Esophagus squamous epithelium (tissue), 5 donors: ENCODE measurements at regions not wholly inside any gene's neighbourhood (a gene's known extent, or its start where the extent isn't known, plus 50 kb on each side); places are given as distances from the start of the nearest gene placed in this dataset.

Source experiments
- DNase-seq: peaks from one replicate; lab custom pipeline; 2025; lab: John Stamatoyannopoulos, UW
- H3K27ac ChIP-seq, 4 donors: fragments of 200-600 bp; sonication (generic); one replicate each; pipeline ENCODE4 v1.5.1; 2016 to 2019; ENCODE audit warnings: mild to moderate bottlenecking in 1 of 4
- H3K27me3 ChIP-seq, 4 donors: fragments of 200-600 bp; sonication (generic); 1 replicate in 3 of 4; 2 replicates in 1 of 4; pipeline versions ENCODE4 v1.5.1 to v1.6.0; 2017 to 2021; ENCODE audit warnings: antibody characterized with exemption in 1 of 4
- H3K36me3 ChIP-seq, 3 donors: fragments of 200-600 bp; sonication (generic); one replicate each; pipeline ENCODE4 v1.5.1; 2016 to 2019
- H3K4me1 ChIP-seq, 3 donors: fragments of 200-600 bp; sonication (generic); one replicate each; pipeline ENCODE4 v1.5.1; 2017 to 2019
- H3K4me3 ChIP-seq, 4 donors: fragments of 200-600 bp; sonication (generic); 1 replicate in 3 of 4; 2 replicates in 1 of 4; pipeline ENCODE4 v1.5.1; 2016 to 2019; ENCODE audit warnings: mild to moderate bottlenecking in 2 of 4, moderate library complexity in 1 of 4
- H3K9me3 ChIP-seq, 3 donors: fragments of 200-600 bp; sonication (generic); one replicate each; pipeline ENCODE4 v1.5.1; 2016 to 2019
- POLR2A ChIP-seq, 4 donors: fragments of 450-650 bp; IDR thresholded peaks; one replicate each; pipeline ENCODE4 v1.6.1; 2017; ENCODE audit warnings: antibody characterized with exemption in 4 of 4, mild to moderate bottlenecking in 4 of 4, moderate library complexity in 3 of 4
- WGBS, 2 donors: methylation state at CpG; one replicate each; pipeline ENCODE4 v1.1.5; 2018; 5-methylcytosine and 5-hydroxymethylcytosine counted together
- intact Hi-C: fragments of 100-400 bp; cut with DNase I; formaldehyde crosslinking; loops from one replicate; pipeline ENCODE4 v1.15.0; 2022
- TF ChIP-seq, protein P1 (sequence below), 6 experiments: fragments of 450-650 bp in 4 of 6; fragments of 200-600 bp in 2 of 6; sonication (generic) in 2 of 6; IDR thresholded peaks; one replicate each; pipeline ENCODE4 v1.5.1; 2016 to 2019; ENCODE audit warnings: antibody characterized with exemption in 6 of 6, mild to moderate bottlenecking in 4 of 6, moderate library complexity in 4 of 6
- donor health status: DM: yes; HTN: yes; CAD: no.

- no peak overlapping the region for H3K27ac ChIP-seq
Measured at GRCh38 chr20:24381886-24382285, 87.5 kb upstream of the SYNDIG1 start.

GRCh38 chr20:24379484-24379927 is 89.9 kb upstream of the SYNDIG1 start:
- intact Hi-C loops, result no loop called here
- no peaks in the 10 kb centered on the region for H3K9me3 ChIP-seq
- H3K36me3 ChIP-seq, result no peaks in the 10 kb centered on the region
- H3K27ac ChIP-seq, result peak overlapping the region in 1 of 4 donors; percentile 21
- WGBS, 2 donors, result 13 to 15% methylated on average over 1 to 2 of the region's 4 CpGs
- no peak for TF ChIP-seq POLR2A (IDR thresholded peaks at IDR 0.05)
- TF ChIP-seq, protein P1, sequence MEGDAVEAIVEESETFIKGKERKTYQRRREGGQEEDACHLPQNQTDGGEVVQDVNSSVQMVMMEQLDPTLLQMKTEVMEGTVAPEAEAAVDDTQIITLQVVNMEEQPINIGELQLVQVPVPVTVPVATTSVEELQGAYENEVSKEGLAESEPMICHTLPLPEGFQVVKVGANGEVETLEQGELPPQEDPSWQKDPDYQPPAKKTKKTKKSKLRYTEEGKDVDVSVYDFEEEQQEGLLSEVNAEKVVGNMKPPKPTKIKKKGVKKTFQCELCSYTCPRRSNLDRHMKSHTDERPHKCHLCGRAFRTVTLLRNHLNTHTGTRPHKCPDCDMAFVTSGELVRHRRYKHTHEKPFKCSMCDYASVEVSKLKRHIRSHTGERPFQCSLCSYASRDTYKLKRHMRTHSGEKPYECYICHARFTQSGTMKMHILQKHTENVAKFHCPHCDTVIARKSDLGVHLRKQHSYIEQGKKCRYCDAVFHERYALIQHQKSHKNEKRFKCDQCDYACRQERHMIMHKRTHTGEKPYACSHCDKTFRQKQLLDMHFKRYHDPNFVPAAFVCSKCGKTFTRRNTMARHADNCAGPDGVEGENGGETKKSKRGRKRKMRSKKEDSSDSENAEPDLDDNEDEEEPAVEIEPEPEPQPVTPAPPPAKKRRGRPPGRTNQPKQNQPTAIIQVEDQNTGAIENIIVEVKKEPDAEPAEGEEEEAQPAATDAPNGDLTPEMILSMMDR (IDR thresholded peaks at IDR 0.05), result no peak
- no peaks in the 10 kb centered on the region for H3K4me1 ChIP-seq
- no peak for DNase-seq
- no peak overlapping the region for H3K4me3 ChIP-seq
- no peaks in the 10 kb centered on the region for H3K27me3 ChIP-seq

More at GRCh38 chr20:24381886-24382285, 87.5 kb upstream of the SYNDIG1 start:
- WGBS, 2 donors, result 61 to 89% methylated on average over 4 to 5 of the region's 5 CpGs
- DNase-seq, result no peak
- intact Hi-C loops, result no loop called here
- TF ChIP-seq, protein P1 (IDR thresholded peaks at IDR 0.05), result no peak
- no peak for TF ChIP-seq POLR2A (IDR thresholded peaks at IDR 0.05)
- Histone ChIP-seq H3K9me3 (no peaks in the 10 kb centered on the region), H3K4me1 (no peaks in the 10 kb centered on the region), H3K36me3 (no peaks in the 10 kb centered on the region), H3K4me3 (no peak overlapping the region), H3K27me3 (no peaks in the 10 kb centered on the region)

GRCh38 chr20:24378661-24379483 is 90.6 kb upstream of the SYNDIG1 start:
- WGBS, 2 donors, result 53 to 62% methylated on average over 6 of the region's 6 CpGs
- DNase-seq, result no peak
- TF ChIP-seq, protein P1 (IDR thresholded peaks at IDR 0.05), result no peak
- no peak for TF ChIP-seq POLR2A (IDR thresholded peaks at IDR 0.05)
- Histone ChIP-seq H3K36me3 (no peaks in the 10 kb centered on the region), H3K9me3 (no peaks in the 10 kb centered on the region), H3K27ac (peak overlapping the region in 1 of 4 donors; percentile 21), H3K4me1 (no peaks in the 10 kb centered on the region), H3K27me3 (no peaks in the 10 kb centered on the region), H3K4me3 (no peak overlapping the region)
- intact Hi-C loops, result no loop called here

DNA sequence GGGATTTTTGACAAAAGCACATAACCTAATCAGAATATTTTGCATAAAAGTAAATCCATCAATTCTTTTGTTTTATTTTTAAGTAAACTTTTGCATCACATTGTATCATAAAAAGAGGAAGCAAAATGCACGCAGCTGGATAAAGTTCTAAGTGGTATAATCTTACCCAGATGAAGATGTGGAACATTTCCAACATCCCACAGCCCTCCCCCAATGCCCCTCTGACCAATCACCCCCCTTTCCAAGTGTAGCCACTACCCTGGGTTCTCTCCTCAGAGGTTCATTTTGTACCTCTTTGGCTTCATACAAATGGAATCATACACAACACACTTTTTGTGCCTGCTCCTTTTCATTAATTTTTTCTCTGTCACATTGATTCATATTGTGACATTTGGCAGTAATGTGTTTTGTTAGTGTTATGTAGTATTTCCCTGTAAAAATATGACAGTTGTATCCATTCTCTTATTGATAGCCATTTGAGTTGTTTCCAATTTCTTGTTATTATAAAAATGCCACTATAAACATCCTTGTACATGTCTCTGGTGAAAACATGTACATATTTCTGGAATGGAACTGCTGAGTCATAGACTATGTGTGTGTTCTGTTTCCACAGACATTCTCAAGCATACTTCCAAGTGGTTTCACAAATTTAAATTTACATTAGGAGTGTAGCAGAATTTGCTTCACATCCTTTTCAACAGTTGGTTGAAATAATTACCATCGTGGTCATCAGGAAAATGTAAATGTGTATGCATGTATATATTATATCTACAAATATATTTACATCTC is 92.9 kb upstream of the SYNDIG1 start:
- intact Hi-C loops, result no loop called here
- Histone ChIP-seq H3K36me3 (no peaks in the 10 kb centered on the region), H3K9me3 (no peaks in the 10 kb centered on the region), H3K4me1 (no peaks in the 10 kb centered on the region), H3K27ac (no peak overlapping the region), H3K4me3 (no peak overlapping the region), H3K27me3 (no peaks in the 10 kb centered on the region)
- DNase-seq, result no peak
- TF ChIP-seq POLR2A (IDR thresholded peaks at IDR 0.05), result no peak
- TF ChIP-seq, protein P1 (IDR thresholded peaks at IDR 0.05), result no peak
- WGBS, 2 donors, result 21 to 36% methylated on average over 2 of the region's 2 CpGs

DNA sequence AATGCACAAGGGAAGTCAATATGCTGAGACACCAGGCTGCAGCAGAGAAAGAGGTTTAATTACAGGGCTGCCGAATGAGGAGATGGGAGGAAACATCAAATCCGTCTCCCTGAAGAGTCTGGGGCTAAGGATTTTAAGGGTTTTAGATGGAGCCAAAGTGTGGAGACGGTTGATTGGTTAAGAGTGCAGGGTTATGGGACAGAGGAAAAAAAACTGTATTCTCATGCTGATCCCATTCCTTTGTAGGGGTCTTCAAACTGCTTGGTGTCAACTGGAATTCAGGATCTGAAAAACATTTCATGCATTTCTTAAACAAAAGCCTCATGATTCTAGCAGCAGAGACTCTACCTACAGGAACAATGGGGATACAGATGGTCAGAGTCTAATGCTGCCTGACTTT is 96.1 kb upstream of the SYNDIG1 start:
- no peak overlapping the region for H3K27ac ChIP-seq
- no peaks in the 10 kb centered on the region for H3K36me3 ChIP-seq
- H3K27me3 ChIP-seq, result no peaks in the 10 kb centered on the region
- intact Hi-C loops, result no loop called here
- TF ChIP-seq, protein P1 (IDR thresholded peaks at IDR 0.05), result no peak
- no peak for TF ChIP-seq POLR2A (IDR thresholded peaks at IDR 0.05)
- WGBS, 2 donors, result 70 to 82% methylated on average over 3 of the region's 3 CpGs
- no peak for DNase-seq
- H3K4me3 ChIP-seq, result no peak overlapping the region
- H3K9me3 ChIP-seq, result no peaks in the 10 kb centered on the region
- H3K4me1 ChIP-seq, result no peaks in the 10 kb centered on the region
